Right renal cortex interstitium (tissue), 3 donors: ENCODE measurements at regions not wholly inside any gene's neighbourhood (a gene's known extent, or its start where the extent isn't known, plus 50 kb on each side); places are given as distances from the start of the nearest gene placed in this dataset.

Experiments used
- DNase-seq, 3 donors: peaks; one replicate each; pipeline ENCODE4 v3.0.0-alpha.2; 2013; ENCODE audit warnings: low read depth in 3 of 3, low spot score in 2 of 3

DNA sequence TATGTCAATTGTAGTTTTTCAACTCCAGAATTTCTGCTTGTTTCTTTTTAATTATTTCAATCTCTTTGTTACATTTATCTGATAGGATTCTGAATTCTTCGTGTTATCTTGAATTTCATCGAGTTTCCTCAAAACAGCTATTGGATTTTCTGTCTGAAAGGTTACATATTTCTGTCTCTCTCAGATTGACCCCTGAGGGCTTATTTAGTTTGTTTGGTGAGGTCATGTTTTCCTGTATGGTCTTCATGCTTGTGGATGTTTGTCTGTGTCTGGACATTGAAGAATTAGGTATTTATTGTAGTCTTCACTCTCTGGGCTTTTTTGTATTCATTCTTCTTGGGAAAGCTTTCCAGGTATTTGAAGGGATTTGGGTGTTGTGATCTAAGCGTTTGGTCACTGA lies 85.6 kb downstream of the SNAPC1 start:
- DNase-seq: no peak

DNA sequence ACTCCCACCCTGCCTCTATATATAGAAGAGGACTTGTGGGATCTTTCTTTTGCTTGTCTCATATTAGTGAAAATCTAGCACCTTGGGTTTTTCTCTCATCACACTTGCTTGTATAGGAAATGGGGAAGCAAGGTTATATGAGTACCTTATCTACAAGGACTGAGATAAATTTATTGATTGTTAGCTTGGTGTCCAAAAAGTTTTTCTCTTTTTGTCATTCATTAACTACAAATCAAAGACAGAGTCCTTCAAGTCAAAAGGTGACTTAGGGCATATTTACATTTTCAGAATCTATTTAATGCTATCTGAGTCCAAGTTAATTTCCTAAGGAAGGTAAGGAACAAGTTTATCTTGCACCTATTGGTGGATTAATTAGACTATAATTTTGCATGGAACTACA lies 92.7 kb downstream of the SNAPC1 start:
- DNase-seq: no peak

GRCh38 chr14:61860294-61860918 lies 98.2 kb downstream of the SNAPC1 start:
- DNase-seq: no peak

- DNase-seq: no peak
These were observed 99.2 kb downstream of the SNAPC1 start for GRCh38 chr14:61861320-61861865.

DNA sequence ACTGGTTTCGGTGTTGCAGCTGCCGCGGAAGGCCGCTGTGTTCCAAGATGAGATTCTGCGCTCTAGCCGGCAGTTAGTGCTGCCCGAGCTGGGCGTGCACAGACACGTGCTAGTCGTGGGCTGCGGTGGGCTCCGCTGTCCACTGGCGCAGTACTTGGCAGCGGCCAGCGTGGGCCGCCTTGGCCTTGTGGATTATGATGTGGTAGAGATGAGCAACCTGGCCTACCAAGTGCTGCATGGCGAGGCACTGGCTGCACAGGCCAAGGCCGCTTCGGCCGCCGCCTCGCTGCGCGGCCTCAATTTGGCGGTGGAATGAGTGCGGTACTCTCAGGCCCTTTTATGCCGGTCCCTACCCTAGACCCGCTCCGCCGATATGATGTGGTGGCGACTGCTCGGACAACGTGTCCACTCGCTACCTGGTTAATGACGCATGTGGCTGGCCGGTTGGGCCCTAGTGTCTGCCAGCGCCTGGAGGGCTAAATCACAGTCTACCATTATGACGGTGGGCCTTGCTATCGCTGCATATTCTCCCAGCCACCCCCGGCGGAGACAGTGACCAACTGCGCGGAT lies 102.2 kb downstream of the SNAPC1 start:
- no peak for DNase-seq

GRCh38 chr14:61866932-61867920 lies 105.0 kb downstream of the SNAPC1 start:
- no peak for DNase-seq

DNA sequence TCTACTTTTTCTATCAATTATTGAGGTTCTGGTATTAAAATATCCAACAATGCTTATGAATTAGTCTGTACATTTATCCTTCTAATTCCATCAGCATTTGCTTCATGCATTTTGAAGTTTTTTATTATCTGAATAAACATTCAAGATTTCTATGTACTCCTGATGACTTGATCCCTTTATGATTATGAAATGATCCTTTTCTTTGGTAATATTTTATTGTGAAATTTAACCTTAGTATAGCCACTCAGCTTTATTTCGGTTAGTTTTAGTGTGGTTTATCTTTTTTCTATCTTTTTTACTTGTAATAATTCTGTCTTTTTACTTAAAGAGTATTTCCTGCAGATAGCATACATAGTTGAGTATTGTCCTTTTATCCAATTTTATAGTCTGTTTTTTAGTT lies 106.6 kb downstream of the SNAPC1 start:
- no peak for DNase-seq

GRCh38 chr14:61870163-61870562 lies 107.9 kb downstream of the SNAPC1 start:
- DNase-seq: no peak

- no peak for DNase-seq
These were observed 110.2 kb downstream of the SNAPC1 start for GRCh38 chr14:61872452-61872851.

GRCh38 chr14:61875483-61875882 lies 113.3 kb downstream of the SNAPC1 start:
- DNase-seq: no peak

DNA sequence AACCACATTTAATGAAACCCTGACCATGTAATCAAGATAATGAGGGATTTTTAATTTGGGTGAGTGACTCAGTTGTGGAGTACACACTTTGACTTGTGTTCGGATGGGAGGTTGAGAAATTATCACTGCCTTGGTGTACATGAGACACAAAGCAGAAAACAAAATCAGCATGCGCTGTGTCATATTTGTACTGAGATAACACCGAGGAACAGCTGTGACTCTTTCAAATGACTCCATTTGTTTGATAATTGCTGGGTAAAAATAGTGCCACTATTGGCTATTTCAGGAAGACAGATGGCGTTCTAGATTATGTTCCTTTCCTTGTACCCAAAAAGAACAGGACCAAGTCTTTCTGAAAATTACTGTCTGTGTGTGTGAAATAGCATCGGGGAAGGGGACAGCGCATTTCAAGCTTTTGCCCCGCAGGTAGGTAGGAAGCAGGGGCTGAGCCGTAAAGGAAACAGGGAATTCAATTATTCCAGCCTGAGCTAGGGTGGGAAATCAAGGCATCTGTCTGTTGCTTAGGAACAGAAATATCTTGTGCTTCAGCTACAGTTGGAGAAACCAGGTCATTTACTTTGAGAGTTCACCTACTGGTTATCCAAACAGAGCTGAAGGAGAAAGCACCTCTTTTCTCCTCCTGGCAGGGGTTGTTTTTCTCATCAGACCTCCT lies 114.3 kb downstream of the SNAPC1 start:
- DNase-seq: no peak

GRCh38 chr14:61877035-61877390 lies 114.8 kb downstream of the SNAPC1 start:
- DNase-seq: no peak

DNA sequence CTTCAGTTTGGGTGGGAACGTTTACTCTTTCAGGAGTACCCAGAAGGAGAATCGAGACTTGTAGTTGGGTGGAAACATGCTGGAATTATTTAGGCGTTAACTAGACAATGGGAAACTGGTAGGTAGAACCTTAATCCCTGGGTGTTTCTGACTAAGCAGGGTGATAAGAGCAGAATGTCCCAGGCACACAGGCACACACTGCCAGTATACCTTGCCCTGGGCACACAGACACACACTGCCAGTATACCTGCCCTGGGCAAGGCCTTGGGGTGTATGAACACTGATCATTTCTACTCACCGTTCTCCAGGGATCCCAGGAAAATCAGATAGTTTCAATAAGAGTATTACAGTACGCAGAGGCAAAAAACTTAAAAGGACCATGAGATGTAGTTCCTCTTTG lies 115.5 kb downstream of the SNAPC1 start:
- no peak for DNase-seq

DNA sequence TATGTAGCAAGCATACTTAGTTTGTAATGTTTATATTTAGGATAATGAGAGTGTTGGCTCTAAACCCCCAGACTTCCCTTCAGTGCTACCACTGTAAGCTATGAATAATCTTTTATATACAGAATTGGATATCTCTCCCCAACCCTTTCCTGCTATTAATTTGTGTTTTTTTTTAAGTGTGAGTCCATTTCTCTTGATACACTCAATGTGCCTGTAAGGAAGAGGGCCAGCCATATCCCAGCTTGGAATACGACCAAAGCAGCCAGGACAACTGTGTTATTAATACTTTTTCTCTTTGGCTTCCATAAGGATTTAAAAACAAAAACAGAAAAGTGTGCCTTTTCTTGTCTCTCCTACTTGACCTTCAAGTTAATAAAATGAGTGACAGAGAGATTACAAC lies 116.7 kb downstream of the SNAPC1 start:
- no peak for DNase-seq

- no peak for DNase-seq
These were observed 118.8 kb downstream of the SNAPC1 start for GRCh38 chr14:61881046-61881445.

DNA sequence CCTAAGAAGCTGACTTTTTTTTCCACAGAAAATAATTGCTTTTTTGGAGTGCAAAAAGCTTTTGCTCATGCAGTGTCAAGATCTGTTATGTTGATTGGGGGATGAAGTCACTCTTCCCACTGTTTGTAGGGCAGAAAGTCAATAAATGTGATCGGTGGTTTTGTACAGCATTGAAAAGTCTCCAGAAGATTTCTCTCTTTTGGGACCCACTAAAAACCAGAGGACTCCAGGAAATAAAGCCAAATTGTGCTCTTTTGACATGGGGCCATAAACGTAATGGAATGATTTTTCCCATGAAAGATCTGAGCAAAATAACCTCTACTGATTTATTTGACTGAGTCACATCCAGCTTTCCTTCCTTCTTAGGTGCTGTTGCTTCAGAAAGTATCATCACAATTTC lies 122.5 kb downstream of the SNAPC1 start:
- no peak for DNase-seq

DNA sequence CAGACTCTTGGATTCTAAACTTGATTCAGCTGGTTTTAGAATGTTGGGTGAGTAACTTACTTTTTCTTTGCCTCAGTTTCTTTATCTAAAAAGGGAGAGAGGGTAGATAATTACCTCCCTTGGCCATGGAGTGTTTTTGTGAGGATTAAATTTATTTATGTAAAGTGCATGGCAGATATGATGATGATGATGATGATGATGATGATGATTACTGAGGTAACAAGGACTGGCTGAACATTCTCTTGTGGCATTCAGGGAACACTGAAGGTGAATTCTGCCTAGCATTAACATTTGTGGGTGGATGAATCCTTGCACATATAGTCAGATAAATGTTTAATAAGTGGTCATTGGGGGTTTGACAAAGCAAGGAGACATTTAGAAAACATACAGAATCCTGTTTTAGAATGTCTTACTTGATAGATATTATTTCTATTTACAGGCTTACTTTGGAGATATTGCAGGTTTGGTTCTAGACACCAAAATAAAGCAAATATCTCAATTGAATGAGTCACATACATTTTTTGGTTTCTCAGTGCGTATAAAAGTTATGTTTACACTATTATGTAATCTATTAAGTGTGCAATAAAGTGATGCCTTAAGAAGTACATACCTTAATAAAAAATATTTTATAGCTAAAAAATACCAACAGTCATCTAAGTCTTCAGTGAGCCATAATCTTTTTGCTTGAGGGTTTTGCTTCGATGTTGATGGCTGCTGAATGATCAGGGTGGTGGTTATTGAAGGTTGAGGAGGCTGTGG lies 123.2 kb downstream of the SNAPC1 start:
- DNase-seq: no peak

DNA sequence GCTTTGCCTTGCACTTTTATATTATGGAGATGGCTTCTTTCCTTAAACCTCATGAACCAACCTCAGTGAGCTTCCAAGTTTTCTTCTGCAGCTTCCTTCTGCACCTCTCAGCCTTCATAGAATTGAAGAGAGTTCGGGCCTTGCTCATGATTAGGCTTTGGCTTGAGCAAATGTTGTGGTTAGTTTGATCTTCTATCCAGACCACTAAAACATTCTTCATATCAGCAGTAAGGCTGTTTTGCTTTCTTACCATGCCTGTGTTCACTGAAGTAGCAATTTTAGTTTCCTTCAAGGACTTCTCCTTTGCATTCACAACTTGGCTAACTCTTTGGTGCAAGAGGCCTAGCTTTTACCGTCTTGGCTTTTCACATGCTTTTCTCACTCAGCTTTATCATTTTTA lies 125.4 kb downstream of the SNAPC1 start:
- no peak for DNase-seq

DNA sequence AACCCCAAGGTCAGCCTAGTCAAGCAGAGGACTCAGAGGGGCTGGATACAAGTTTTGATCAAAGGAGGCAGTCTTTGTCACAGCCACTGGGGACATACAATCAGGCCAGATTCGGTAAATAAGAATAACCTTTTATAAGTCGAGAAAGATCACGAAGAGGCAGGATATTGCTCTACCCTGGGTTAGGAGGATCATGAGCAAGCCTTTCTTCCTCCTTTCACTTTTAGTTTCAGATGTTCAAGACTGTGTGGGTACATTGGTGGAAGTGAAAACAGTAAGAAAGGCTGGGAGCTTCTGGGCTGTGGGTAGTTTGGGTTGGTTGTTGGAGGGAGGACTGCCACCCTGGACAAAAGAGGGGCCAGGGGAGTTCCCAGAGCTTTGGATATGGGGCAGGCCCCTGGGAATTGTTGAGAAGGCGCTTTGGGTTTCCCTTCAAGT lies 127.7 kb downstream of the SNAPC1 start:
- no peak for DNase-seq

DNA sequence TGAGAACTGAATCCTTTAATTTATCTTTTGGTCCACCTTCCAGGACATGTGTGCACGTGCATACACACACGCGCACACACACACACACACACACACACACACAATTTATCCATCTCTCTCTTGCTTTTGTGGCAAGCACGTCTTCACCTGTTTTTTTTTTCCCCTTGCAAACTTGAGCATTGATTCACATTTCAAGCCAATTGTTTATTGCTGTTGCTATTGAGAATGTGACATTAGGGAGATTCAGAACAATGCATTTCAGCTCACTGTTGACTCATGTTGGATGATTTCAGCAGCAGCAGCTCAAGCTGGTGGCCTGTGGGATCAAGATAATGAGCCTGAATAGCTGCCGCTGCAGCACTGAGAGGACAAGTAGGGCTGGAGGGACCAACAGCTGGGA lies 128.9 kb downstream of the SNAPC1 start:
- no peak for DNase-seq
